ENCODE measurements at regions not wholly inside any gene's neighbourhood (a gene's known extent, or its start where the extent isn't known, plus 50 kb on each side); places are given as distances from the start of the nearest gene placed in this dataset.
A peak's percentile ranks its signal among the peaks of the same experiment; 100 is the strongest.

DNA sequence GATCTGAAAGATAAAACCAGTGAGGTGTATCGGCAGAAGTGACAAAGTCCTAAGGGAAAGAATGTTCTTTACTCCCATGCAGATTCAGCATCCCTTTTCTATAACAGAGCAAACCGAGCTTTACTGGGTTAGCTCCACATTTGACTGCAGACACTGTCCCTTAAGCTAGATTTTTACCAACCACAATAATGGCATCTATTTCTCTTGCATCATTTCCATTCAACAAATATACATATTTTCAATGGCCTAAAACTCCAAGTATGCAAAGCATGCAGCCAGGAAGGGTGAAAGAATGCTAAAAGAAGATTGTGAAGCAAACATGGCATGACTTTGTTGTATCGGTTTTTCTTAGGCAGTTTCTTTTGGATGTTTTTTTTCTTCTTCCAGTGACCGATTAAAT is 255.4 kb downstream of the OGFRL1 start:
- H3K27me3 Mint-ChIP-seq (ENCODE audit: low read depth): no peaks in the 10 kb centered on the region

DNA sequence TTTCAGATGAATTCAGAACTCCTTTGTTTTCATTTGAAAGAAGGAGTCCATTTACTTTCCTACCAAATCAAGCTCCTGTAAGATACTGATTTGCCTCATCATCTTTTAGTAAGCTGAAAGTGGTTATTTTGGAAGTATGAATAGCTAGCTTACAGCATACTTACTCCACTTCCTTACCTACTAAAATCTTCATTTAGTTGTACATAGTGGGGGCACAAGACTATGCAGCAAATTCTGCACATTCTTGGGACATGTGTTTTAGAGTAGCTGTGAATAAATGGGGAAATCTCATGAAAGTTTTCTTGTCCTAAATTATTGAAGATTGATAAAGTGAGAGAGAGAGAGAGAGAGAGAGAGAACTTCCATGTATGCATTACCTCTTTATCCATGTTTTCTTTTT is 256.3 kb downstream of the OGFRL1 start:
- TF ChIP-seq, protein P1, sequence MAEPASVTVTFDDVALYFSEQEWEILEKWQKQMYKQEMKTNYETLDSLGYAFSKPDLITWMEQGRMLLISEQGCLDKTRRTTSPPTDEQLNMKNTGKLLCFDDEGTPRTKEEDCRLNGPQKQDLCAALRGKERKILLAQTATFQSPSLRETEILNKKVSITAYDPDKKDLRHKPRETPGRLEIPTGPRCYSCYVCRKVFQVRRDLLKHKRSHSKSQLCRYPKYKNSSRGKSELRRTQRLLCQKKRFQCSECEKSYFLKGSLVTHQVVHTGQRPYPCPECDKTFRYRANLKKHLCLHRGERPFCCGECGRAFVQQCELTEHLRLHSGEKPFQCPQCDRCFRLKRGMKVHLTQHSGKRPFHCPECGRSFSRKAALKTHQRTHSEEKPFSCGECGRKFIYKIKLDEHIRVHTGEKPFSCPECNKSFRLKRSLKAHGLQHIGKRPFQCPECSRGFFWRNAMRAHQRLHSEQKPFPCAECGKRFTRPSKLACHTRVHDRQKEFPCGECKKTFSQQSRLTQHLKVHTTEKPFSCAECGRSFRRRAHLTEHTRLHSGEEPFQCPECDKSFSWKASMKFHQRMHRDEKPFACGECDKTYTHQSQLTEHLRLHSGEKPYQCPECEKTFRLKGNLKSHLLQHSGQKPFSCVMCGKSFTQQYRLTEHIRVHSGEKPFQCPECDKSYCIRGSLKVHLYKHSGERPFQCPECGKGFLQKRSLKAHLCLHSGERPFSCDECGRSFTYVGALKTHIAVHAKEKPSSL (CRISPR knock-in tag; conservative IDR thresholded peaks at IDR 0.05): no peak
- no peak for DNase-seq (ENCODE audit: low spot score)

More for the DNA sequence above, 255.4 kb downstream of the OGFRL1 start:
- ChIA-PET CTCF (no interaction called here), POLR2A (interaction anchor here (0.5 kb wide), 1 partner anchor 28 kb away, joined by 3 read pairs; no protein-coding TSS in a partner anchor)
- Mint-ChIP-seq H3K36me3 (no peaks in the 10 kb centered on the region), H3K4me1 (peaks cover 18% of the 10 kb centered on the region), H3K27ac (peak overlapping the region; percentile 43; the same call in 1 of the 2 replicates), H3K4me3 (no peak overlapping the region), H3K9me3 (no peaks in the 10 kb centered on the region)
- peak; percentile 65 for ATAC-seq
- TF ChIP-seq, protein P2, sequence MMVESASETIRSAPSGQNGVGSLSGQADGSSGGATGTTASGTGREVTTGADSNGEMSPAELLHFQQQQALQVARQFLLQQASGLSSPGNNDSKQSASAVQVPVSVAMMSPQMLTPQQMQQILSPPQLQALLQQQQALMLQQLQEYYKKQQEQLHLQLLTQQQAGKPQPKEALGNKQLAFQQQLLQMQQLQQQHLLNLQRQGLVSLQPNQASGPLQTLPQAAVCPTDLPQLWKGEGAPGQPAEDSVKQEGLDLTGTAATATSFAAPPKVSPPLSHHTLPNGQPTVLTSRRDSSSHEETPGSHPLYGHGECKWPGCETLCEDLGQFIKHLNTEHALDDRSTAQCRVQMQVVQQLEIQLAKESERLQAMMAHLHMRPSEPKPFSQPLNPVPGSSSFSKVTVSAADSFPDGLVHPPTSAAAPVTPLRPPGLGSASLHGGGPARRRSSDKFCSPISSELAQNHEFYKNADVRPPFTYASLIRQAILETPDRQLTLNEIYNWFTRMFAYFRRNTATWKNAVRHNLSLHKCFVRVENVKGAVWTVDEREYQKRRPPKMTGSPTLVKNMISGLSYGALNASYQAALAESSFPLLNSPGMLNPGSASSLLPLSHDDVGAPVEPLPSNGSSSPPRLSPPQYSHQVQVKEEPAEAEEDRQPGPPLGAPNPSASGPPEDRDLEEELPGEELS (CRISPR knock-in tag; IDR thresholded peaks at IDR 0.05): no peak
- TF ChIP-seq ZNF138 (CRISPR knock-in tag; conservative IDR thresholded peaks at IDR 0.05) (no peak), ZNF121 (CRISPR knock-in tag; IDR thresholded peaks at IDR 0.05) (no peak), GRHL2 (CRISPR knock-in tag; IDR thresholded peaks at IDR 0.05; ENCODE audit: insufficient replicate concordance, severe bottlenecking) (no peak), EMX1 (CRISPR knock-in tag; IDR thresholded peaks at IDR 0.05) (no peak), ZNF219 (CRISPR knock-in tag; IDR thresholded peaks at IDR 0.05; ENCODE audit: borderline replicate concordance) (no peak), SMAD3 (CRISPR knock-in tag; IDR thresholded peaks at IDR 0.05; ENCODE audit: borderline replicate concordance) (no peak)
- TF ChIP-seq, protein P3, sequence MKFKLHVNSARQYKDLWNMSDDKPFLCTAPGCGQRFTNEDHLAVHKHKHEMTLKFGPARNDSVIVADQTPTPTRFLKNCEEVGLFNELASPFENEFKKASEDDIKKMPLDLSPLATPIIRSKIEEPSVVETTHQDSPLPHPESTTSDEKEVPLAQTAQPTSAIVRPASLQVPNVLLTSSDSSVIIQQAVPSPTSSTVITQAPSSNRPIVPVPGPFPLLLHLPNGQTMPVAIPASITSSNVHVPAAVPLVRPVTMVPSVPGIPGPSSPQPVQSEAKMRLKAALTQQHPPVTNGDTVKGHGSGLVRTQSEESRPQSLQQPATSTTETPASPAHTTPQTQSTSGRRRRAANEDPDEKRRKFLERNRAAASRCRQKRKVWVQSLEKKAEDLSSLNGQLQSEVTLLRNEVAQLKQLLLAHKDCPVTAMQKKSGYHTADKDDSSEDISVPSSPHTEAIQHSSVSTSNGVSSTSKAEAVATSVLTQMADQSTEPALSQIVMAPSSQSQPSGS (CRISPR knock-in tag; IDR thresholded peaks at IDR 0.05; ENCODE audit: borderline replicate concordance, low read depth): no peak
- TF ChIP-seq, protein P4, sequence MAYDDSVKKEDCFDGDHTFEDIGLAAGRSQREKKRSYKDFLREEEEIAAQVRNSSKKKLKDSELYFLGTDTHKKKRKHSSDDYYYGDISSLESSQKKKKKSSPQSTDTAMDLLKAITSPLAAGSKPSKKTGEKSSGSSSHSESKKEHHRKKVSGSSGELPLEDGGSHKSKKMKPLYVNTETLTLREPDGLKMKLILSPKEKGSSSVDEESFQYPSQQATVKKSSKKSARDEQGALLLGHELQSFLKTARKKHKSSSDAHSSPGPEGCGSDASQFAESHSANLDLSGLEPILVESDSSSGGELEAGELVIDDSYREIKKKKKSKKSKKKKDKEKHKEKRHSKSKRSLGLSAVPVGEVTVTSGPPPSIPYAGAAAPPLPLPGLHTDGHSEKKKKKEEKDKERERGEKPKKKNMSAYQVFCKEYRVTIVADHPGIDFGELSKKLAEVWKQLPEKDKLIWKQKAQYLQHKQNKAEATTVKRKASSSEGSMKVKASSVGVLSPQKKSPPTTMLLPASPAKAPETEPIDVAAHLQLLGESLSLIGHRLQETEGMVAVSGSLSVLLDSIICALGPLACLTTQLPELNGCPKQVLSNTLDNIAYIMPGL (CRISPR knock-in tag; IDR thresholded peaks at IDR 0.05): no peak
- DNase-seq (ENCODE audit: low spot score): no peak

DNA sequence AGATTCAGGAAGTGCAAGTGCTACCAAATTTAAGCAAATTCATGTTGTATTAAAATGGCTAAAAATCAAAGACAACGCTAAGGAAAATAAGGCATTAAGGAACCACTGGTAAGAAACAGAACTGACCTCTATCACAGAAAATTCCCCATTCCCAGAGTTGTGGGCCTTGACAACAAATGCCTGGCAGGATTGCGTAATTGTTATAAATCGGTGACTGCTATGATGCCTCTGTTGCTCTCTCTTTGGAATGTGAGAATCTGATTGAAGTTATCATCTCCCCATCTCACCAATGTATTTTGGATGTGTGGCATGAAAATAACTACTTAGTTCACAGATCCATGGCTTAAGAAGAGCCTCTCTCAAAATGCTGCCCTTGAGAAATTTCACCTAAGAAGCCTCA is 257.3 kb downstream of the OGFRL1 start:
- Mint-ChIP-seq H3K4me3 (no peak overlapping the region), H3K27me3 (ENCODE audit: low read depth) (no peaks in the 10 kb centered on the region), H3K36me3 (no peaks in the 10 kb centered on the region), H3K9me3 (no peaks in the 10 kb centered on the region), H3K4me1 (peaks cover 18% of the 10 kb centered on the region), H3K27ac (no peak overlapping the region)
- POLR2A ChIA-PET: no interaction called here
- CTCF ChIA-PET: no interaction called here
- ATAC-seq (no peak), DNase-seq (ENCODE audit: low spot score) (no peak)
- no peak for TF ChIP-seq MYBL2 (CRISPR knock-in tag; IDR thresholded peaks at IDR 0.05)
- TF ChIP-seq, protein P5, sequence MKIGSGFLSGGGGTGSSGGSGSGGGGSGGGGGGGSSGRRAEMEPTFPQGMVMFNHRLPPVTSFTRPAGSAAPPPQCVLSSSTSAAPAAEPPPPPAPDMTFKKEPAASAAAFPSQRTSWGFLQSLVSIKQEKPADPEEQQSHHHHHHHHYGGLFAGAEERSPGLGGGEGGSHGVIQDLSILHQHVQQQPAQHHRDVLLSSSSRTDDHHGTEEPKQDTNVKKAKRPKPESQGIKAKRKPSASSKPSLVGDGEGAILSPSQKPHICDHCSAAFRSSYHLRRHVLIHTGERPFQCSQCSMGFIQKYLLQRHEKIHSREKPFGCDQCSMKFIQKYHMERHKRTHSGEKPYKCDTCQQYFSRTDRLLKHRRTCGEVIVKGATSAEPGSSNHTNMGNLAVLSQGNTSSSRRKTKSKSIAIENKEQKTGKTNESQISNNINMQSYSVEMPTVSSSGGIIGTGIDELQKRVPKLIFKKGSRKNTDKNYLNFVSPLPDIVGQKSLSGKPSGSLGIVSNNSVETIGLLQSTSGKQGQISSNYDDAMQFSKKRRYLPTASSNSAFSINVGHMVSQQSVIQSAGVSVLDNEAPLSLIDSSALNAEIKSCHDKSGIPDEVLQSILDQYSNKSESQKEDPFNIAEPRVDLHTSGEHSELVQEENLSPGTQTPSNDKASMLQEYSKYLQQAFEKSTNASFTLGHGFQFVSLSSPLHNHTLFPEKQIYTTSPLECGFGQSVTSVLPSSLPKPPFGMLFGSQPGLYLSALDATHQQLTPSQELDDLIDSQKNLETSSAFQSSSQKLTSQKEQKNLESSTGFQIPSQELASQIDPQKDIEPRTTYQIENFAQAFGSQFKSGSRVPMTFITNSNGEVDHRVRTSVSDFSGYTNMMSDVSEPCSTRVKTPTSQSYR (CRISPR knock-in tag; IDR thresholded peaks at IDR 0.05): no peak
- TF ChIP-seq, protein P6, sequence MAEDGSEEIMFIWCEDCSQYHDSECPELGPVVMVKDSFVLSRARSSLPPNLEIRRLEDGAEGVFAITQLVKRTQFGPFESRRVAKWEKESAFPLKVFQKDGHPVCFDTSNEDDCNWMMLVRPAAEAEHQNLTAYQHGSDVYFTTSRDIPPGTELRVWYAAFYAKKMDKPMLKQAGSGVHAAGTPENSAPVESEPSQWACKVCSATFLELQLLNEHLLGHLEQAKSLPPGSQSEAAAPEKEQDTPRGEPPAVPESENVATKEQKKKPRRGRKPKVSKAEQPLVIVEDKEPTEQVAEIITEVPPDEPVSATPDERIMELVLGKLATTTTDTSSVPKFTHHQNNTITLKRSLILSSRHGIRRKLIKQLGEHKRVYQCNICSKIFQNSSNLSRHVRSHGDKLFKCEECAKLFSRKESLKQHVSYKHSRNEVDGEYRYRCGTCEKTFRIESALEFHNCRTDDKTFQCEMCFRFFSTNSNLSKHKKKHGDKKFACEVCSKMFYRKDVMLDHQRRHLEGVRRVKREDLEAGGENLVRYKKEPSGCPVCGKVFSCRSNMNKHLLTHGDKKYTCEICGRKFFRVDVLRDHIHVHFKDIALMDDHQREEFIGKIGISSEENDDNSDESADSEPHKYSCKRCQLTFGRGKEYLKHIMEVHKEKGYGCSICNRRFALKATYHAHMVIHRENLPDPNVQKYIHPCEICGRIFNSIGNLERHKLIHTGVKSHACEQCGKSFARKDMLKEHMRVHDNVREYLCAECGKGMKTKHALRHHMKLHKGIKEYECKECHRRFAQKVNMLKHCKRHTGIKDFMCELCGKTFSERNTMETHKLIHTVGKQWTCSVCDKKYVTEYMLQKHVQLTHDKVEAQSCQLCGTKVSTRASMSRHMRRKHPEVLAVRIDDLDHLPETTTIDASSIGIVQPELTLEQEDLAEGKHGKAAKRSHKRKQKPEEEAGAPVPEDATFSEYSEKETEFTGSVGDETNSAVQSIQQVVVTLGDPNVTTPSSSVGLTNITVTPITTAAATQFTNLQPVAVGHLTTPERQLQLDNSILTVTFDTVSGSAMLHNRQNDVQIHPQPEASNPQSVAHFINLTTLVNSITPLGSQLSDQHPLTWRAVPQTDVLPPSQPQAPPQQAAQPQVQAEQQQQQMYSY (CRISPR knock-in tag; IDR thresholded peaks at IDR 0.05): no peak
- no peak for TF ChIP-seq RELA (CRISPR knock-in tag; IDR thresholded peaks at IDR 0.05; ENCODE audit: borderline replicate concordance)
- TF ChIP-seq, protein P7, sequence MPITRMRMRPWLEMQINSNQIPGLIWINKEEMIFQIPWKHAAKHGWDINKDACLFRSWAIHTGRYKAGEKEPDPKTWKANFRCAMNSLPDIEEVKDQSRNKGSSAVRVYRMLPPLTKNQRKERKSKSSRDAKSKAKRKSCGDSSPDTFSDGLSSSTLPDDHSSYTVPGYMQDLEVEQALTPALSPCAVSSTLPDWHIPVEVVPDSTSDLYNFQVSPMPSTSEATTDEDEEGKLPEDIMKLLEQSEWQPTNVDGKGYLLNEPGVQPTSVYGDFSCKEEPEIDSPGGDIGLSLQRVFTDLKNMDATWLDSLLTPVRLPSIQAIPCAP (CRISPR knock-in tag; IDR thresholded peaks at IDR 0.05): no peak

More for the DNA sequence above, 256.3 kb downstream of the OGFRL1 start:
- Mint-ChIP-seq H3K4me1 (peaks cover 18% of the 10 kb centered on the region), H3K9me3 (no peaks in the 10 kb centered on the region), H3K27me3 (ENCODE audit: low read depth) (no peaks in the 10 kb centered on the region), H3K27ac (no peak overlapping the region), H3K4me3 (no peak overlapping the region), H3K36me3 (no peaks in the 10 kb centered on the region)
- ChIA-PET POLR2A (no interaction called here), CTCF (no interaction called here)
- ATAC-seq: no peak
